Mesendoderm (in vitro differentiated cells): ENCODE measurements at regions not wholly inside any gene's neighbourhood (a gene's known extent, or its start where the extent isn't known, plus 50 kb on each side); places are given as distances from the start of the nearest gene placed in this dataset.

Experiments used
- DNase-seq: peaks from one replicate; pipeline ENCODE4 v3.0.0; 2013
- H2AK5ac ChIP-seq: 2 replicates; pipeline ENCODE4 v1.6.1; 2013; ENCODE audit warnings: low read length, inconsistent platforms
- H2BK120ac ChIP-seq: 2 replicates; pipeline ENCODE4 v1.6.1; 2013; ENCODE audit warnings: low read depth, mild to moderate bottlenecking, low read length, moderate library complexity, mixed read lengths
- H2BK15ac ChIP-seq: replicated peaks from 2 replicates; pipeline ENCODE4 v1.6.1; 2013; ENCODE audit warnings: low read depth, mild to moderate bottlenecking, moderate library complexity
- H2BK5ac ChIP-seq: 2 replicates; pipeline ENCODE4 v1.6.1; 2013; ENCODE audit warnings: low read length, inconsistent platforms
- H3K18ac ChIP-seq: 2 replicates; pipeline ENCODE4 v1.6.1; 2013; ENCODE audit warnings: mild to moderate bottlenecking, low read length, mixed read lengths
- H3K23ac ChIP-seq: one replicate; pipeline ENCODE4 v1.6.1; 2013; ENCODE audit warnings: low read length
- H3K27ac ChIP-seq: 2 replicates; pipeline ENCODE4 v1.5.1; 2013; ENCODE audit warnings: low read depth, mild to moderate bottlenecking, inconsistent platforms, low read length, moderate library complexity
- H3K27me3 ChIP-seq: 2 replicates; pipeline ENCODE4 v1.6.1; 2013; ENCODE audit warnings: low read length, control low read depth, mild to moderate bottlenecking, inconsistent platforms; ENCODE audit not compliant: insufficient read depth, poor library complexity
- H3K36me3 ChIP-seq: 2 replicates; pipeline ENCODE4 v1.6.1; 2013; ENCODE audit warnings: low read length, inconsistent platforms; ENCODE audit not compliant: control insufficient read depth, insufficient read depth
- H3K4ac ChIP-seq: one replicate; pipeline ENCODE4 v1.6.1; 2013; ENCODE audit warnings: low read depth, mild to moderate bottlenecking, low read length, moderate library complexity
- H3K4me1 ChIP-seq: 2 replicates; pipeline ENCODE4 v1.6.1; 2013; ENCODE audit warnings: low read depth, low read length, inconsistent platforms; ENCODE audit not compliant: control insufficient read depth
- H3K4me2 ChIP-seq: 2 replicates; pipeline ENCODE4 v1.6.1; 2013; ENCODE audit warnings: low read length
- H3K4me3 ChIP-seq: 2 replicates; pipeline ENCODE4 v1.5.1; 2013; ENCODE audit warnings: mild to moderate bottlenecking, low read length
- H3K56ac ChIP-seq: one replicate; pipeline ENCODE4 v1.6.1; 2013; ENCODE audit warnings: low read length
- H3K79me1 ChIP-seq: 2 replicates; pipeline ENCODE4 v1.6.1; 2013; ENCODE audit warnings: low read length, inconsistent platforms
- H3K79me2 ChIP-seq: 2 replicates; pipeline ENCODE4 v1.6.1; 2013; ENCODE audit warnings: mild to moderate bottlenecking, low read length; ENCODE audit not compliant: control insufficient read depth, insufficient read depth
- H3K9ac ChIP-seq: 2 replicates; pipeline ENCODE4 v1.6.1; 2013; ENCODE audit warnings: low read length, inconsistent platforms
- H4K5ac ChIP-seq: one replicate; pipeline ENCODE4 v1.6.1; 2013; ENCODE audit warnings: low read length
- H4K8ac ChIP-seq: one replicate; pipeline ENCODE4 v1.6.1; 2013; ENCODE audit warnings: low read depth, mild to moderate bottlenecking, control low read depth, low read length, moderate library complexity
- WGBS: extraction: QIAGEN DNeasy Blood & Tissue Kit; methylation state at CpG from one replicate; pipeline ENCODE4 v1.1.7; 2013; ENCODE audit warnings: low lambda C conversion rate, missing lambda C conversion rate; ENCODE audit not compliant: insufficient coverage; ENCODE audit errors: extremely low coverage; 5-methylcytosine and 5-hydroxymethylcytosine counted together

DNA sequence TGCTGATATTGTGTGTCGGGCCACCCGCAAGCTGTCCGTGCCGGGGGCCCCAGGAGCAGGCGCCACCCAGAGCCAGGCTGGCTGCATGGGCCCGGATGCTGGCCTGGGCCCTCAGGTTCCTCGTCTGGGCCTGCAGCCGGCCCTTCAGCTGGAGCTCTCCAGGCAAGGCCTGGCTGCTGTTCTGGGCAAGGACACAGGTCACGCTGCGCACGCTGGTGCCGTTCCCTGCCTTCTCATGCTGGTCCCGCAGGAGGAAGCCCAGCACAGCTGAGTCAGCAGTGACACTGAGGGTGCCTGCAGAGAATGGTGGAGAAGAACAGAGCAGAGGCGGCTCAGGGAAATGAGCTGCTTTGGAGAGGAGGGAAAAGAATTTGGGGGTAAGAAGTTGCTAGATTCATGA is 79.9 kb downstream of the RMI2 start:
- H3K27me3 ChIP-seq: no peaks in the 10 kb centered on the region
- no peak overlapping the region for H3K4ac ChIP-seq
- H3K56ac ChIP-seq: no peak overlapping the region
- H2BK15ac ChIP-seq: no peak overlapping the region
- H3K27ac ChIP-seq: no peak overlapping the region
- H3K4me2 ChIP-seq: no peak overlapping the region
- H3K9ac ChIP-seq: no peak overlapping the region
- no CpG with 5 or more reads among the region's 14 CpGs for WGBS
- H3K79me2 ChIP-seq: no peaks in the 10 kb centered on the region
- no peak overlapping the region for H4K8ac ChIP-seq
- H3K36me3 ChIP-seq: no peaks in the 10 kb centered on the region
- H2BK120ac ChIP-seq: no peak overlapping the region
- H4K5ac ChIP-seq: no peak overlapping the region
- H3K4me3 ChIP-seq: no peak overlapping the region
- H2BK5ac ChIP-seq: no peak overlapping the region
- DNase-seq: no peak
- no peaks in the 10 kb centered on the region for H3K79me1 ChIP-seq
- no peak overlapping the region for H2AK5ac ChIP-seq
- H3K18ac ChIP-seq: no peak overlapping the region
- no peaks in the 10 kb centered on the region for H3K4me1 ChIP-seq
- no peak overlapping the region for H3K23ac ChIP-seq

DNA sequence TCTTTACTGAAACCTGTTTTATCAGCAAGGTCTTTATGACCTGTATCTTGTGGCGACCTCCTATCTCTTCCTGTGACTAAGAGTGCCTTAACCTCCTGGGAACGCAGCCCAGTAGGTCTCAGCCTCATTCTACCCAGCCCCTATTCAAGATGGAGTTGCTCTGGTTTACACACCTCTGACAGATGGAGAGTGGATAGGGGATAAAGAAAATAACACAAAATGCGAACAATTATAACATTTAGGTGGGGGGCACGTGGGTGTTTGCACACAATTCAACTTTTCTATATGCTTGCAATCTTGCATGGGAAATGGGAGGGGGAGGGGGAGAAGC is 83.3 kb downstream of the RMI2 start:
- H2BK120ac ChIP-seq: no peak overlapping the region
- no peak overlapping the region for H3K18ac ChIP-seq
- no peaks in the 10 kb centered on the region for H3K79me2 ChIP-seq
- H2BK15ac ChIP-seq: no peak overlapping the region
- no peaks in the 10 kb centered on the region for H3K27me3 ChIP-seq
- no peaks in the 10 kb centered on the region for H3K79me1 ChIP-seq
- no peak overlapping the region for H3K4ac ChIP-seq
- no peak overlapping the region for H3K23ac ChIP-seq
- no CpG with 5 or more reads among the region's 4 CpGs for whole genome bisulfite sequencing
- H3K4me3 ChIP-seq: no peak overlapping the region
- H4K5ac ChIP-seq: no peak overlapping the region
- no peaks in the 10 kb centered on the region for H3K4me1 ChIP-seq
- H3K27ac ChIP-seq: no peak overlapping the region
- no peak overlapping the region for H3K9ac ChIP-seq
- no peaks in the 10 kb centered on the region for H3K36me3 ChIP-seq
- no peak overlapping the region for H2BK5ac ChIP-seq
- no peak for DNase-seq
- H3K56ac ChIP-seq: no peak overlapping the region
- H2AK5ac ChIP-seq: no peak overlapping the region
- H3K4me2 ChIP-seq: no peak overlapping the region
- no peak overlapping the region for H4K8ac ChIP-seq

GRCh38 chr16:11429123-11429522 is 83.9 kb downstream of the RMI2 start:
- H2BK15ac ChIP-seq: no peak overlapping the region
- H2BK120ac ChIP-seq: no peak overlapping the region
- H3K79me2 ChIP-seq: no peaks in the 10 kb centered on the region
- H3K27me3 ChIP-seq: no peaks in the 10 kb centered on the region
- no peaks in the 10 kb centered on the region for H3K4me1 ChIP-seq
- no peak overlapping the region for H3K27ac ChIP-seq
- H3K4ac ChIP-seq: no peak overlapping the region
- H3K36me3 ChIP-seq: no peaks in the 10 kb centered on the region
- no peak overlapping the region for H3K18ac ChIP-seq
- no peak overlapping the region for H3K4me2 ChIP-seq
- no peak overlapping the region for H3K23ac ChIP-seq
- H4K8ac ChIP-seq: no peak overlapping the region
- H3K4me3 ChIP-seq: no peak overlapping the region
- no peak overlapping the region for H3K56ac ChIP-seq
- no peaks in the 10 kb centered on the region for H3K79me1 ChIP-seq
- DNase-seq: no peak
- H2BK5ac ChIP-seq: no peak overlapping the region
- WGBS: no CpG with 5 or more reads among the region's 6 CpGs
- H3K9ac ChIP-seq: no peak overlapping the region
- H2AK5ac ChIP-seq: no peak overlapping the region
- no peak overlapping the region for H4K5ac ChIP-seq

DNA sequence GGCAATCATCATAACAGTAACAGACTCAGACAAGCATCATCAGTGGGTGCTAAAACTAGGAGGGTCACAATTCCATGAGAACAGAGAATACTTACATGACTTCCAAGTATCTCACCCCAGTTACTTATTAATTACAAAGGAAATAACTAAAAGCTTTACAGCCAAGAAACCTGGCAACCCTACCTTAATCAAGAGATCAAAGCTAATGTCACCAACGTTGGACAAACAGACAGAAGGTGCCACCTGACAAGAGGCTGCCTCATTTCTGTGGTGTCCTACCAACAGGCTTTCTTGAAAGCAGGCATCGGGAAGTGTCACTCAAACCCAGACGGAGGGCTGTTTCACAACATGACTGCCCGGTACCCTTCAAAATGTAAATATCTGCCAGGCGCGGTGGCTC is 84.6 kb downstream of the RMI2 start:
- H3K27me3 ChIP-seq: no peaks in the 10 kb centered on the region
- H3K4ac ChIP-seq: no peak overlapping the region
- no CpG with 5 or more reads among the region's 6 CpGs for WGBS
- no peak overlapping the region for H3K4me3 ChIP-seq
- no peak overlapping the region for H3K56ac ChIP-seq
- H3K79me1 ChIP-seq: no peaks in the 10 kb centered on the region
- H2BK120ac ChIP-seq: no peak overlapping the region
- H3K18ac ChIP-seq: no peak overlapping the region
- H3K36me3 ChIP-seq: no peaks in the 10 kb centered on the region
- no peak overlapping the region for H3K27ac ChIP-seq
- H3K79me2 ChIP-seq: no peaks in the 10 kb centered on the region
- no peak for DNase-seq
- H2BK15ac ChIP-seq: no peak overlapping the region
- H4K8ac ChIP-seq: no peak overlapping the region
- no peak overlapping the region for H4K5ac ChIP-seq
- no peak overlapping the region for H2BK5ac ChIP-seq
- H3K23ac ChIP-seq: no peak overlapping the region
- no peak overlapping the region for H3K9ac ChIP-seq
- no peak overlapping the region for H3K4me2 ChIP-seq
- H2AK5ac ChIP-seq: no peak overlapping the region
- no peaks in the 10 kb centered on the region for H3K4me1 ChIP-seq

GRCh38 chr16:11430601-11431317 is 85.5 kb downstream of the RMI2 start:
- Histone ChIP-seq H3K9ac (no peak overlapping the region), H3K27ac (no peak overlapping the region), H3K23ac (no peak overlapping the region), H3K4me2 (no peak overlapping the region), H2BK120ac (no peak overlapping the region), H3K27me3 (no peaks in the 10 kb centered on the region), H2BK15ac (no peak overlapping the region), H3K56ac (no peak overlapping the region), H2BK5ac (no peak overlapping the region), H2AK5ac (no peak overlapping the region), H3K79me1 (no peaks in the 10 kb centered on the region), H4K5ac (no peak overlapping the region), H3K36me3 (no peaks in the 10 kb centered on the region), H4K8ac (no peak overlapping the region), H3K79me2 (no peaks in the 10 kb centered on the region), H3K4me1 (no peaks in the 10 kb centered on the region), H3K18ac (no peak overlapping the region), H3K4ac (no peak overlapping the region), H3K4me3 (no peak overlapping the region)
- WGBS: no CpG with 5 or more reads among the region's 11 CpGs
- no peak for DNase-seq

DNA sequence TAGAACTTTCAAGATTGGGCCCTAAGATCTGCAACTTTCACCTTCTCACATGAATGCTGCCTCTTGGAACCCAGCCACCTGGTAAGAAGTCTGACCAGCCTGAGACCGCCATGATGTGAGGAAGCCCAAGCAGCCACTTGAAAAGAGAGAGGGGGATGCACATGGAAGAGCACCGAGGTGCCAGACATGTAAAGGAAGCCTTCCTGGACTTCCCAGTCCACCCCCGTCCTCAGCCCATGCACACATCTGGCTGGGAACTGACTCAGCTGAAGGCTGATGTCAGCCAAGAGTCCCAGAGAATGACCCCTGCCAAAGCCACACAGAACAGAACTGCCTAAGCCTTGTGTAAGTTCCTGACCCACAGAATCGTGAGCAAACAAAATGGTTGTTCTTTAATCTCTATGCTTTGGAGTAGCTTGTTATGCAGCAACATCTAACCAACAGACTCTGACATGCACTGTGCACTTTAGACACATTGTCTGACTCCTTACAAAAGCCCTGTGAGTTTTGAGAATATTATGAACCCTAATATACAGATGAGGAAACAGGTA is 86.7 kb downstream of the RMI2 start:
- Histone ChIP-seq H3K23ac (no peak overlapping the region), H3K27ac (no peak overlapping the region), H3K27me3 (no peaks in the 10 kb centered on the region), H3K56ac (no peak overlapping the region), H2BK120ac (no peak overlapping the region), H4K8ac (no peak overlapping the region), H3K9ac (no peak overlapping the region), H2AK5ac (no peak overlapping the region), H3K4me3 (no peak overlapping the region), H3K79me2 (no peaks in the 10 kb centered on the region), H3K36me3 (no peaks in the 10 kb centered on the region), H3K4ac (no peak overlapping the region), H3K4me2 (no peak overlapping the region), H3K79me1 (no peaks in the 10 kb centered on the region), H3K4me1 (no peaks in the 10 kb centered on the region), H2BK5ac (no peak overlapping the region), H3K18ac (no peak overlapping the region), H4K5ac (no peak overlapping the region), H2BK15ac (no peak overlapping the region)
- DNase-seq: peak; percentile 16
- no CpG with 5 or more reads among the region's 4 CpGs for WGBS
